ENCODE measurements at regions not wholly inside any gene's neighbourhood (a gene's known extent, or its start where the extent isn't known, plus 50 kb on each side); places are given as distances from the start of the nearest gene placed in this dataset.

DNA sequence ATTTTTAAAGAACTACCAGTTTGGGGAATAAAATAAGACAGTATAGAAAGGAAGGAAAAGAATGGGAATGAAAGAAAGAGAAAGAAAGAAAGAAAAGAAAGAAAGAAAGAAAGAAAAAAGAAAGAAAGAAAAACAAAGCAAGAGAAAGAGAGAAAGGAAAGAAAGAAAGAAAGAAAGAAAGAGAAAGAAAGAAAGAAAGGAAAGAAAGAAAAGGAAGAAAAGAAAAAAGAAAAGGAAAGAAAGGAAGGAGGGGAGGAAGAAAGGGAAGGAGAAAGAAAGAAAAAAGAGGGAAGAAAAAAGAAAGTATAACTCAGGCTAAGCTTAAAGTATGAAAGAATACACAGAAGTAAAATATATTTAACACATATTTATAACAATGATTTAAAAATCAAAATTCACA lies 51.0 kb upstream of the FGF10 start:
- in situ Hi-C loops (cut with HindIII; ENCODE audit: extremely low pct_ligation_motif_present, low pct_unique_long_range_greater_than_20kb), result no loop called here
- no peak overlapping the region for H3K4me2 ChIP-seq (ENCODE audit: low read depth, low read length)
- BruUV-seq (replicated peaks), result no TSS peak
- FAIRE-seq (no peak), DNase-seq (ENCODE audit: low spot score) (no peak), ATAC-seq (no peak)
- H3K27ac ChIP-seq (ENCODE audit: extremely low read length, insufficient read depth, low read length), result no peak overlapping the region
- intact Hi-C loops (cut with micrococcal nuclease; ENCODE audit: unreplicated experiment), result no loop called here
- H3K79me2 ChIP-seq (ENCODE audit: insufficient read depth, low read length), result no peaks in the 10 kb centered on the region
- no peaks in the 10 kb centered on the region for H3K27me3 ChIP-seq (ENCODE audit: control insufficient read depth in 1 of 2, insufficient read depth in 2 of 2, low read length in 2 of 2)
- H3K9me3 ChIP-seq (ENCODE audit: low read length), result no peaks in the 10 kb centered on the region
- CTCF ChIA-PET (ENCODE audit: low intra/inter-chr PET ratio, low total read pairs), result no interaction called here
- POLR2A ChIA-PET, result no interaction called here
- no peaks in the 10 kb centered on the region for H3K4me1 ChIP-seq (ENCODE audit: insufficient read depth, low read length)
- H3K9ac ChIP-seq (ENCODE audit: insufficient read depth, low read depth, low read length), result no peak overlapping the region
- no peaks in the 10 kb centered on the region for H4K20me1 ChIP-seq (ENCODE audit: insufficient read depth, low read length)
- H2AFZ ChIP-seq (ENCODE audit: low read length), result no peak overlapping the region
- no peaks in the 10 kb centered on the region for H3K36me3 ChIP-seq (replicated peaks in 1 of 2; ENCODE audit: control insufficient read depth in 1 of 2, insufficient read depth in 2 of 2, low read length in 2 of 2)
- no peak overlapping the region for H3K4me3 ChIP-seq (replicated peaks in 1 of 3; ENCODE audit: insufficient read depth in 1 of 3, low read depth in 2 of 3, low read length in 3 of 3)
- TF ChIP-seq, protein P1, sequence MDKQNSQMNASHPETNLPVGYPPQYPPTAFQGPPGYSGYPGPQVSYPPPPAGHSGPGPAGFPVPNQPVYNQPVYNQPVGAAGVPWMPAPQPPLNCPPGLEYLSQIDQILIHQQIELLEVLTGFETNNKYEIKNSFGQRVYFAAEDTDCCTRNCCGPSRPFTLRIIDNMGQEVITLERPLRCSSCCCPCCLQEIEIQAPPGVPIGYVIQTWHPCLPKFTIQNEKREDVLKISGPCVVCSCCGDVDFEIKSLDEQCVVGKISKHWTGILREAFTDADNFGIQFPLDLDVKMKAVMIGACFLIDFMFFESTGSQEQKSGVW (CRISPR knock-in tag; IDR thresholded peaks at IDR 0.05; ENCODE audit: borderline replicate concordance), result no peak
- no peak for TF ChIP-seq ZNF598 (CRISPR knock-in tag; IDR thresholded peaks at IDR 0.05; ENCODE audit: borderline replicate concordance)
- TF ChIP-seq ZNF75D (CRISPR knock-in tag; IDR thresholded peaks at IDR 0.05; ENCODE audit: borderline replicate concordance), result no peak
- no peak for TF ChIP-seq ZNF343 (CRISPR knock-in tag; IDR thresholded peaks at IDR 0.05)
- TF ChIP-seq, protein P2, sequence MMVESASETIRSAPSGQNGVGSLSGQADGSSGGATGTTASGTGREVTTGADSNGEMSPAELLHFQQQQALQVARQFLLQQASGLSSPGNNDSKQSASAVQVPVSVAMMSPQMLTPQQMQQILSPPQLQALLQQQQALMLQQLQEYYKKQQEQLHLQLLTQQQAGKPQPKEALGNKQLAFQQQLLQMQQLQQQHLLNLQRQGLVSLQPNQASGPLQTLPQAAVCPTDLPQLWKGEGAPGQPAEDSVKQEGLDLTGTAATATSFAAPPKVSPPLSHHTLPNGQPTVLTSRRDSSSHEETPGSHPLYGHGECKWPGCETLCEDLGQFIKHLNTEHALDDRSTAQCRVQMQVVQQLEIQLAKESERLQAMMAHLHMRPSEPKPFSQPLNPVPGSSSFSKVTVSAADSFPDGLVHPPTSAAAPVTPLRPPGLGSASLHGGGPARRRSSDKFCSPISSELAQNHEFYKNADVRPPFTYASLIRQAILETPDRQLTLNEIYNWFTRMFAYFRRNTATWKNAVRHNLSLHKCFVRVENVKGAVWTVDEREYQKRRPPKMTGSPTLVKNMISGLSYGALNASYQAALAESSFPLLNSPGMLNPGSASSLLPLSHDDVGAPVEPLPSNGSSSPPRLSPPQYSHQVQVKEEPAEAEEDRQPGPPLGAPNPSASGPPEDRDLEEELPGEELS (CRISPR knock-in tag; IDR thresholded peaks at IDR 0.05), result no peak
- TF ChIP-seq, protein P3, sequence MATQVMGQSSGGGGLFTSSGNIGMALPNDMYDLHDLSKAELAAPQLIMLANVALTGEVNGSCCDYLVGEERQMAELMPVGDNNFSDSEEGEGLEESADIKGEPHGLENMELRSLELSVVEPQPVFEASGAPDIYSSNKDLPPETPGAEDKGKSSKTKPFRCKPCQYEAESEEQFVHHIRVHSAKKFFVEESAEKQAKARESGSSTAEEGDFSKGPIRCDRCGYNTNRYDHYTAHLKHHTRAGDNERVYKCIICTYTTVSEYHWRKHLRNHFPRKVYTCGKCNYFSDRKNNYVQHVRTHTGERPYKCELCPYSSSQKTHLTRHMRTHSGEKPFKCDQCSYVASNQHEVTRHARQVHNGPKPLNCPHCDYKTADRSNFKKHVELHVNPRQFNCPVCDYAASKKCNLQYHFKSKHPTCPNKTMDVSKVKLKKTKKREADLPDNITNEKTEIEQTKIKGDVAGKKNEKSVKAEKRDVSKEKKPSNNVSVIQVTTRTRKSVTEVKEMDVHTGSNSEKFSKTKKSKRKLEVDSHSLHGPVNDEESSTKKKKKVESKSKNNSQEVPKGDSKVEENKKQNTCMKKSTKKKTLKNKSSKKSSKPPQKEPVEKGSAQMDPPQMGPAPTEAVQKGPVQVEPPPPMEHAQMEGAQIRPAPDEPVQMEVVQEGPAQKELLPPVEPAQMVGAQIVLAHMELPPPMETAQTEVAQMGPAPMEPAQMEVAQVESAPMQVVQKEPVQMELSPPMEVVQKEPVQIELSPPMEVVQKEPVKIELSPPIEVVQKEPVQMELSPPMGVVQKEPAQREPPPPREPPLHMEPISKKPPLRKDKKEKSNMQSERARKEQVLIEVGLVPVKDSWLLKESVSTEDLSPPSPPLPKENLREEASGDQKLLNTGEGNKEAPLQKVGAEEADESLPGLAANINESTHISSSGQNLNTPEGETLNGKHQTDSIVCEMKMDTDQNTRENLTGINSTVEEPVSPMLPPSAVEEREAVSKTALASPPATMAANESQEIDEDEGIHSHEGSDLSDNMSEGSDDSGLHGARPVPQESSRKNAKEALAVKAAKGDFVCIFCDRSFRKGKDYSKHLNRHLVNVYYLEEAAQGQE (IDR thresholded peaks at IDR 0.05; ENCODE audit: borderline replicate concordance in 1 of 2, low read depth in 1 of 2, low read length in 2 of 2), result no peak
- TF ChIP-seq ZNF614 (CRISPR knock-in tag; IDR thresholded peaks at IDR 0.05; ENCODE audit: borderline replicate concordance), result no peak
- TF ChIP-seq NONO (IDR thresholded peaks at IDR 0.05), result no peak
- no peak for TF ChIP-seq NONO (CRISPR knock-in tag; conservative IDR thresholded peaks at IDR 0.05)
- TF ChIP-seq CHD4 (IDR thresholded peaks at IDR 0.05; ENCODE audit: borderline replicate concordance, low read length), result no peak
- TF ChIP-seq ZNF12 (CRISPR knock-in tag; IDR thresholded peaks at IDR 0.05), result no peak
- TF ChIP-seq MEIS1 (CRISPR knock-in tag; IDR thresholded peaks at IDR 0.05; ENCODE audit: borderline replicate concordance), result no peak
- no peak for TF ChIP-seq HMG20A (CRISPR knock-in tag; IDR thresholded peaks at IDR 0.05; ENCODE audit: borderline replicate concordance)
- TF ChIP-seq RAD51 (IDR thresholded peaks at IDR 0.05; ENCODE audit: borderline replicate concordance), result no peak
- no peak for TF ChIP-seq PAF1 (CRISPR knock-in tag; IDR thresholded peaks at IDR 0.05)
- no peak for TF ChIP-seq MTF2 (CRISPR knock-in tag; IDR thresholded peaks at IDR 0.05; ENCODE audit: borderline replicate concordance)
- TF ChIP-seq, protein P4, sequence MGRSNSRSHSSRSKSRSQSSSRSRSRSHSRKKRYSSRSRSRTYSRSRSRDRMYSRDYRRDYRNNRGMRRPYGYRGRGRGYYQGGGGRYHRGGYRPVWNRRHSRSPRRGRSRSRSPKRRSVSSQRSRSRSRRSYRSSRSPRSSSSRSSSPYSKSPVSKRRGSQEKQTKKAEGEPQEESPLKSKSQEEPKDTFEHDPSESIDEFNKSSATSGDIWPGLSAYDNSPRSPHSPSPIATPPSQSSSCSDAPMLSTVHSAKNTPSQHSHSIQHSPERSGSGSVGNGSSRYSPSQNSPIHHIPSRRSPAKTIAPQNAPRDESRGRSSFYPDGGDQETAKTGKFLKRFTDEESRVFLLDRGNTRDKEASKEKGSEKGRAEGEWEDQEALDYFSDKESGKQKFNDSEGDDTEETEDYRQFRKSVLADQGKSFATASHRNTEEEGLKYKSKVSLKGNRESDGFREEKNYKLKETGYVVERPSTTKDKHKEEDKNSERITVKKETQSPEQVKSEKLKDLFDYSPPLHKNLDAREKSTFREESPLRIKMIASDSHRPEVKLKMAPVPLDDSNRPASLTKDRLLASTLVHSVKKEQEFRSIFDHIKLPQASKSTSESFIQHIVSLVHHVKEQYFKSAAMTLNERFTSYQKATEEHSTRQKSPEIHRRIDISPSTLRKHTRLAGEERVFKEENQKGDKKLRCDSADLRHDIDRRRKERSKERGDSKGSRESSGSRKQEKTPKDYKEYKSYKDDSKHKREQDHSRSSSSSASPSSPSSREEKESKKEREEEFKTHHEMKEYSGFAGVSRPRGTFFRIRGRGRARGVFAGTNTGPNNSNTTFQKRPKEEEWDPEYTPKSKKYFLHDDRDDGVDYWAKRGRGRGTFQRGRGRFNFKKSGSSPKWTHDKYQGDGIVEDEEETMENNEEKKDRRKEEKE (IDR thresholded peaks at IDR 0.05), result no peak
- no peak for TF ChIP-seq ATF1 (CRISPR knock-in tag; IDR thresholded peaks at IDR 0.05)

Data from HepG2 (cell line).